ENCODE measurements at regions not wholly inside any gene's neighbourhood (a gene's known extent, or its start where the extent isn't known, plus 50 kb on each side); places are given as distances from the start of the nearest gene placed in this dataset.
"Not testable (repeated sequence)": the region's sequence is repeated elsewhere in the genome, so short reads cannot be mapped to it uniquely, and the experiment has no call there.

GRCh38 chr6:113015249-113015648 lies 668.1 kb downstream of the RFPL4B start:
- no peak for TF ChIP-seq CTCF (IDR thresholded peaks at IDR 0.05; ENCODE audit: control extremely low read depth, extremely low read depth, low read depth, missing control alignments)
- ChIA-PET CTCF (interaction anchor here (1.8 kb wide), 1 partner anchor 15 kb away, joined by 5 read pairs; no protein-coding TSS in a partner anchor), POLR2A (no interaction called here)
- no peak for DNase-seq (ENCODE audit: extremely low spot score)

- TF ChIP-seq CTCF (IDR thresholded peaks at IDR 0.05; ENCODE audit: control extremely low read depth, extremely low read depth, low read depth, missing control alignments) = no peak
- ChIA-PET CTCF (no interaction called here), POLR2A (no interaction called here)
- no peak for DNase-seq (ENCODE audit: extremely low spot score)
These were observed 670.2 kb downstream of the RFPL4B start for GRCh38 chr6:113017353-113017752.

- POLR2A ChIA-PET = no interaction called here
- CTCF ChIA-PET = no interaction called here
- no peak for TF ChIP-seq CTCF (IDR thresholded peaks at IDR 0.05; ENCODE audit: control extremely low read depth, extremely low read depth, low read depth, missing control alignments)
These were observed 671.4 kb downstream of the RFPL4B start for GRCh38 chr6:113018351-113019151.

GRCh38 chr6:113019176-113019575 lies 672.0 kb downstream of the RFPL4B start:
- POLR2A ChIA-PET = no interaction called here
- TF ChIP-seq CTCF (IDR thresholded peaks at IDR 0.05; ENCODE audit: control extremely low read depth, extremely low read depth, low read depth, missing control alignments) = no peak
- DNase-seq (ENCODE audit: extremely low spot score) = no peak
- CTCF ChIA-PET = interaction anchor here (1.8 to 1.9 kb wide), 2 partner anchors 8 to 12 kb away, joined by 5 read pairs; no protein-coding TSS in a partner anchor

More at GRCh38 chr6:113018351-113019151, 671.4 kb downstream of the RFPL4B start:
- DNase-seq (ENCODE audit: extremely low spot score) = no peak

- no peak for TF ChIP-seq CTCF (IDR thresholded peaks at IDR 0.05; ENCODE audit: control extremely low read depth, extremely low read depth, low read depth, missing control alignments)
- DNase-seq (ENCODE audit: extremely low spot score) = no peak
- POLR2A ChIA-PET = no interaction called here
- CTCF ChIA-PET = interaction anchor here (1.0 to 2.1 kb wide), 2 partner anchors 16 to 20 kb away, joined by 3 to 6 read pairs; no protein-coding TSS in a partner anchor
These were observed 680.6 kb downstream of the RFPL4B start for GRCh38 chr6:113027780-113028179.

GRCh38 chr6:113029161-113029560 lies 682.0 kb downstream of the RFPL4B start:
- POLR2A ChIA-PET; CTCF ChIA-PET; DNase-seq (ENCODE audit: extremely low spot score): not testable (repeated sequence)

- DNase-seq (ENCODE audit: extremely low spot score) = no peak
- CTCF ChIA-PET = no interaction called here
These were observed 684.6 kb downstream of the RFPL4B start for GRCh38 chr6:113031591-113032238.

More at GRCh38 chr6:113031591-113032238, 684.6 kb downstream of the RFPL4B start:
- POLR2A ChIA-PET = no interaction called here
- TF ChIP-seq CTCF (IDR thresholded peaks at IDR 0.05; ENCODE audit: control extremely low read depth, extremely low read depth, low read depth, missing control alignments) = no peak

All from GM10248 (cell line).